ENCODE measurements at regions not wholly inside any gene's neighbourhood (a gene's known extent, or its start where the extent isn't known, plus 50 kb on each side); places are given as distances from the start of the nearest gene placed in this dataset.

GRCh38 chr2:11099122-11100065, 55.9 kb upstream of the SLC66A3 start:
- no peak for DNase-seq
- H3K36me3 Mint-ChIP-seq, result no peaks in the 10 kb centered on the region
- H3K9me3 Mint-ChIP-seq, result no peaks in the 10 kb centered on the region
- H3K4me1 Mint-ChIP-seq, result no peaks in the 10 kb centered on the region
- H3K27me3 Mint-ChIP-seq, result peaks cover 17 to 31% (median 26%) of the 10 kb centered on the region in 3 donors
- H3K27ac Mint-ChIP-seq, result no peak overlapping the region
- no peak overlapping the region for H3K4me3 Mint-ChIP-seq
- ATAC-seq (ENCODE audit: low read depth in 2 of 2), result no peak

- Mint-ChIP-seq H3K27ac (no peak overlapping the region), H3K36me3 (no peaks in the 10 kb centered on the region), H3K4me1 (no peaks in the 10 kb centered on the region), H3K9me3 (no peaks in the 10 kb centered on the region), H3K4me3 (no peak overlapping the region), H3K27me3 (peaks cover 16 to 33% (median 23%) of the 10 kb centered on the region in 3 donors)
- no peak for ATAC-seq (ENCODE audit: low read depth in 2 of 2)
- DNase-seq, result no peak
Observed at GRCh38 chr2:11100130-11100529, 55.1 kb upstream of the SLC66A3 start.

GRCh38 chr2:11100976-11101375, 54.3 kb upstream of the SLC66A3 start:
- Mint-ChIP-seq H3K4me3 (no peak overlapping the region), H3K36me3 (no peaks in the 10 kb centered on the region), H3K27me3 (peaks cover 15 to 26% (median 26%) of the 10 kb centered on the region in 3 donors)

GRCh38 chr2:11101430-11101829, 53.8 kb upstream of the SLC66A3 start:
- peaks cover 15 to 27% (median 26%) of the 10 kb centered on the region in 3 donors for H3K27me3 Mint-ChIP-seq
- H3K4me1 Mint-ChIP-seq, result no peaks in the 10 kb centered on the region
- no peak for DNase-seq
- H3K9me3 Mint-ChIP-seq, result no peaks in the 10 kb centered on the region
- H3K36me3 Mint-ChIP-seq, result no peaks in the 10 kb centered on the region
- no peak for ATAC-seq (ENCODE audit: low read depth in 2 of 2)
- no peak overlapping the region for H3K27ac Mint-ChIP-seq
- no peak overlapping the region for H3K4me3 Mint-ChIP-seq

More at GRCh38 chr2:11100976-11101375, 54.3 kb upstream of the SLC66A3 start:
- no peaks in the 10 kb centered on the region for H3K9me3 Mint-ChIP-seq
- no peaks in the 10 kb centered on the region for H3K4me1 Mint-ChIP-seq
- no peak for ATAC-seq (ENCODE audit: low read depth in 2 of 2)
- DNase-seq, result no peak
- no peak overlapping the region for H3K27ac Mint-ChIP-seq

GRCh38 chr2:11102466-11102865, 52.8 kb upstream of the SLC66A3 start:
- ATAC-seq (ENCODE audit: low read depth in 2 of 2) (no peak), DNase-seq (no peak)
- Mint-ChIP-seq H3K4me1 (no peaks in the 10 kb centered on the region), H3K36me3 (no peaks in the 10 kb centered on the region), H3K9me3 (no peaks in the 10 kb centered on the region), H3K4me3 (no peak overlapping the region), H3K27ac (no peak overlapping the region), H3K27me3 (peaks cover 15 to 27% (median 26%) of the 10 kb centered on the region in 3 donors)

GRCh38 chr2:11102956-11103860, 52.1 kb upstream of the SLC66A3 start:
- no peaks in the 10 kb centered on the region for H3K4me1 Mint-ChIP-seq
- no peaks in the 10 kb centered on the region for H3K9me3 Mint-ChIP-seq
- peaks cover 9 to 27% (median 26%) of the 10 kb centered on the region in 3 donors for H3K27me3 Mint-ChIP-seq
- H3K27ac Mint-ChIP-seq, result no peak overlapping the region
- ATAC-seq (ENCODE audit: low read depth in 2 of 2), result no peak
- no peak overlapping the region for H3K4me3 Mint-ChIP-seq
- no peak for DNase-seq
- no peaks in the 10 kb centered on the region for H3K36me3 Mint-ChIP-seq

GRCh38 chr2:11103984-11104793, 51.1 kb upstream of the SLC66A3 start:
- H3K27ac Mint-ChIP-seq, result no peak overlapping the region

GRCh38 chr2:11104794-11105660, 50.2 kb upstream of the SLC66A3 start:
- Mint-ChIP-seq H3K36me3 (no peaks in the 10 kb centered on the region), H3K4me1 (no peaks in the 10 kb centered on the region), H3K27ac (no peak overlapping the region), H3K27me3 (peaks cover 8 to 19% (median 16%) of the 10 kb centered on the region in 3 donors), H3K9me3 (peaks cover 0 to 4% (median 0%) of the 10 kb centered on the region in 7 donors), H3K4me3 (no peak overlapping the region)
- ATAC-seq (ENCODE audit: low read depth in 2 of 2) (no peak), DNase-seq (no peak)

More at GRCh38 chr2:11103984-11104793, 51.1 kb upstream of the SLC66A3 start:
- H3K36me3 Mint-ChIP-seq, result no peaks in the 10 kb centered on the region
- H3K9me3 Mint-ChIP-seq, result peaks cover 0 to 2% (median 0%) of the 10 kb centered on the region in 7 donors
- no peaks in the 10 kb centered on the region for H3K4me1 Mint-ChIP-seq
- no peak for ATAC-seq (ENCODE audit: low read depth in 2 of 2)
- peak overlapping the region in 1 of 8 donors; percentile 54 for H3K4me3 Mint-ChIP-seq
- no peak for DNase-seq
- peaks cover 8 to 27% (median 25%) of the 10 kb centered on the region in 3 donors for H3K27me3 Mint-ChIP-seq
